HepG2 (cell line): ENCODE measurements at regions not wholly inside any gene's neighbourhood (a gene's known extent, or its start where the extent isn't known, plus 50 kb on each side); places are given as distances from the start of the nearest gene placed in this dataset.
A peak's percentile ranks its signal among the peaks of the same experiment; 100 is the strongest.

Experiments
- ATAC-seq: fragments of 200-7000 bp; cut with Tn5 transposase; 3 replicates; pipeline ENCODE4 v1.9.1; 2020; ENCODE audit warnings: mild to moderate bottlenecking, moderate library complexity
- BruUV-seq: library from RNA; stranded (reverse); fragments of 400-500 nt; replicated peaks from 2 replicates; lab custom pipeline; 2021; lab: Mats Ljungman, UMichigan
- CTCF ChIA-PET: fragments of 300-600 bp; formaldehyde crosslinking; extraction: SDS; loops from one replicate; lab custom pipeline; 2021; ENCODE audit warnings: low total read pairs, inconsistent platforms, low intra/inter-chr PET ratio; lab: Yijun Ruan, JAX
- POLR2A ChIA-PET: fragments of 350-600 bp; sonication (Branson Sonifier 250); formaldehyde crosslinking; loops from one replicate; lab custom pipeline; 2020; ENCODE audit warnings: antibody characterized with exemption, inconsistent platforms; lab: Yijun Ruan, JAX
- DNase-seq: peaks from one replicate; pipeline ENCODE4 v3.0.0-alpha.2; 2015; ENCODE audit warnings: low spot score
- FAIRE-seq: peaks from 3 replicates; lab custom pipeline; 2011; peaks lifted over from hg19 to GRCh38; lab: Jason Lieb, UNC
- H2AFZ ChIP-seq: one replicate; pipeline ENCODE4 v1.6.1; 2011; ENCODE audit warnings: low read length, inconsistent platforms
- H3K27ac ChIP-seq: fragments of 300-600 bp; 3 replicates; pipeline ENCODE4 v1.8.0; 2011; ENCODE audit warnings: mixed run types, mild to moderate bottlenecking, mixed read lengths, low read length, inconsistent platforms; ENCODE audit not compliant: insufficient read depth; ENCODE audit errors: extremely low read length
- H3K27me3 ChIP-seq, 2 experiments: fragments of 200-600 bp in 1 of 2; 2 replicates in 1 of 2; 3 replicates in 1 of 2; pipeline versions ENCODE4 v1.6.0 to v1.8.0; 2011; ENCODE audit warnings: low read length in 2 of 2, mild to moderate bottlenecking in 2 of 2, moderate library complexity in 2 of 2, inconsistent platforms in 1 of 2; ENCODE audit not compliant: insufficient read depth in 2 of 2, control insufficient read depth in 1 of 2
- H3K36me3 ChIP-seq, 2 experiments: fragments of 200-600 bp in 1 of 2; replicated peaks in 1 of 2; 2 replicates in 1 of 2; 3 replicates in 1 of 2; pipeline versions ENCODE4 v1.5.1 to v1.8.0; 2011; ENCODE audit warnings: low read length in 2 of 2, inconsistent platforms in 1 of 2; ENCODE audit not compliant: insufficient read depth in 2 of 2, control insufficient read depth in 1 of 2
- H3K4me1 ChIP-seq: 2 replicates; pipeline ENCODE4 v1.5.1; 2012; ENCODE audit warnings: low read length, inconsistent platforms; ENCODE audit not compliant: insufficient read depth
- H3K4me2 ChIP-seq: 2 replicates; pipeline ENCODE4 v1.6.0; 2011; ENCODE audit warnings: low read depth, low read length, inconsistent platforms
- H3K4me3 ChIP-seq, 3 experiments: fragments of 200-600 bp in 1 of 3; sonication (generic), shearing (Covaris generic) in 1 of 3; replicated peaks in 1 of 3; 2 replicates each; pipeline ENCODE4 v1.5.1; 2011 to 2016; ENCODE audit warnings: low read length in 3 of 3, inconsistent platforms in 2 of 3, low read depth in 2 of 3, mild to moderate bottlenecking in 2 of 3, control low read depth in 1 of 3, mixed read lengths in 1 of 3; ENCODE audit not compliant: insufficient read depth in 1 of 3
- H3K79me2 ChIP-seq: one replicate; pipeline ENCODE4 v1.6.1; 2011; ENCODE audit warnings: low read length, inconsistent platforms; ENCODE audit not compliant: insufficient read depth
- H3K9ac ChIP-seq: 2 replicates; pipeline ENCODE4 v1.6.0; 2011; ENCODE audit warnings: mild to moderate bottlenecking, low read depth, low read length, inconsistent platforms; ENCODE audit not compliant: insufficient read depth
- H3K9me3 ChIP-seq: 2 replicates; pipeline ENCODE4 v1.5.1; 2012; ENCODE audit warnings: mild to moderate bottlenecking, low read length
- H4K20me1 ChIP-seq: 2 replicates; pipeline ENCODE4 v1.6.0; 2011; ENCODE audit warnings: inconsistent platforms, mild to moderate bottlenecking, low read length, moderate library complexity; ENCODE audit not compliant: insufficient read depth
- EEA1 ChIP-seq: sonication (generic); formaldehyde crosslinking; IDR thresholded peaks from 2 replicates; pipeline ENCODE4 v1.5.1; 2020; ENCODE audit warnings: mild to moderate bottlenecking, missing genetic modification reagents, borderline replicate concordance
- IKZF5 ChIP-seq: IDR thresholded peaks from 2 replicates; pipeline ENCODE4 v1.6.1; 2018; ENCODE audit warnings: missing genetic modification reagents, mild to moderate bottlenecking, missing compliant biosample characterization
- ONECUT2 ChIP-seq: sonication (generic); formaldehyde crosslinking; IDR thresholded peaks from 2 replicates; pipeline ENCODE4 v1.4.0; 2020; ENCODE audit warnings: missing genetic modification reagents
- PRDM15 ChIP-seq: sonication (generic); formaldehyde crosslinking; IDR thresholded peaks from 2 replicates; pipeline ENCODE4 v1.4.0; 2020; ENCODE audit warnings: missing genetic modification reagents
- U2AF1 ChIP-seq: fragments of 200-400 bp; formaldehyde crosslinking; optimal IDR thresholded peaks from 2 replicates; pipeline ENCODE3; 2017; ENCODE audit warnings: mild to moderate bottlenecking, low read depth, low read length
- ZNF574 ChIP-seq: sonication (generic); formaldehyde crosslinking; IDR thresholded peaks from 2 replicates; pipeline ENCODE4 v1.4.0; 2020; ENCODE audit warnings: missing genetic modification reagents
- WGBS: methylation state at CpG from one replicate; pipeline ENCODE4 v1.1.6; 2017; ENCODE audit warnings: low lambda C conversion rate; 5-methylcytosine and 5-hydroxymethylcytosine counted together
- in situ Hi-C: cut with HindIII; loops from 2 replicates; pipeline ENCODE4 v1.10.0; 2017; ENCODE audit warnings: low pct_unique_long_range_greater_than_20kb; ENCODE audit not compliant: extremely low pct_ligation_motif_present
- intact Hi-C: fragments of 100-400 bp; cut with micrococcal nuclease; formaldehyde crosslinking; loops from one replicate; pipeline ENCODE4 v1.10.0; 2022; ENCODE audit not compliant: unreplicated experiment

- FAIRE-seq (no peak), DNase-seq (no peak), ATAC-seq (peak; percentile 6; the same call in 1 of the 3 replicates)
- intact Hi-C loops = no loop called here
- H3K27me3 ChIP-seq = peaks cover 24 to 97% of the 10 kb centered on the region in 2 experiments; a peak in 4 of 5 replicates
- no peak overlapping the region for H3K27ac ChIP-seq
- H3K36me3 ChIP-seq = no peaks in the 10 kb centered on the region
- no peaks in the 10 kb centered on the region for H3K4me1 ChIP-seq
- BruUV-seq = no TSS peak
- CTCF ChIA-PET = no interaction called here
- H3K4me2 ChIP-seq = no peak overlapping the region
- no peaks in the 10 kb centered on the region; the same call in 1 of the 2 replicates for H4K20me1 ChIP-seq
- H3K4me3 ChIP-seq = no peak overlapping the region
- 28% methylated on average over 15 of the region's 17 CpGs for WGBS
- TF ChIP-seq IKZF5 (CRISPR knock-in tag) (no peak), ZNF574 (CRISPR knock-in tag) (no peak), PRDM15 (CRISPR knock-in tag) (no peak), ONECUT2 (CRISPR knock-in tag) (no peak), U2AF1 (no peak), EEA1 (CRISPR knock-in tag) (no peak)
- H3K9ac ChIP-seq = no peak overlapping the region
- no peaks in the 10 kb centered on the region for H3K9me3 ChIP-seq
- in situ Hi-C loops = no loop called here
- H3K79me2 ChIP-seq = no peaks in the 10 kb centered on the region
- POLR2A ChIA-PET = no interaction called here
- H2AFZ ChIP-seq = no peak overlapping the region
Measured at GRCh38 chr6:170093276-170093657, 197.6 kb downstream of the DLL1 start.
